Left ventricle myocardium inferior (tissue), 1 donor: ENCODE measurements at regions not wholly inside any gene's neighbourhood (a gene's known extent, or its start where the extent isn't known, plus 50 kb on each side); places are given as distances from the start of the nearest gene placed in this dataset.

Experiments
- DNase-seq: peaks from one replicate; pipeline ENCODE4 v3.0.0-alpha.2; 2020
- H3K27ac ChIP-seq: fragments of 200-600 bp; replicated peaks from 2 replicates; pipeline ENCODE4 v1.8.0; 2021
- H3K27me3 ChIP-seq: fragments of 200-600 bp; 2 replicates; pipeline ENCODE4 v1.8.0; 2021; ENCODE audit warnings: low read depth
- H3K36me3 ChIP-seq: fragments of 200-600 bp; 2 replicates; pipeline ENCODE4 v1.8.0; 2021
- H3K4me1 ChIP-seq: fragments of 200-600 bp; 2 replicates; pipeline ENCODE4 v1.8.0; 2021
- H3K4me3 ChIP-seq: fragments of 200-600 bp; 2 replicates; pipeline ENCODE4 v1.8.0; 2021; ENCODE audit warnings: mild to moderate bottlenecking, moderate library complexity
- H3K9me3 ChIP-seq: fragments of 200-600 bp; replicated peaks from 2 replicates; pipeline ENCODE4 v1.8.0; 2021
- CTCF ChIP-seq: fragments of 200-600 bp; IDR thresholded peaks from 2 replicates; pipeline ENCODE4 v1.8.0; 2021; ENCODE audit warnings: antibody characterized with exemption, mild to moderate bottlenecking, borderline replicate concordance
- intact Hi-C: fragments of 100-400 bp; cut with micrococcal nuclease; formaldehyde crosslinking; loops from one replicate; pipeline ENCODE4 v1.11.0; 2022
- donor health status: DM: no; HTN: yes; CAD: no; lungs with severe emphysema.

- Histone ChIP-seq H3K4me3 (no peak overlapping the region), H3K4me1 (peaks cover 26% of the 10 kb centered on the region), H3K36me3 (no peaks in the 10 kb centered on the region), H3K27ac (no peak overlapping the region), H3K27me3 (no peaks in the 10 kb centered on the region), H3K9me3 (no peaks in the 10 kb centered on the region)
- intact Hi-C loops: no loop called here
- DNase-seq: no peak
- TF ChIP-seq CTCF: no peak
These were observed 149.4 kb downstream of the ZNF248 start for GRCh38 chr10:37707829-37708578.

GRCh38 chr10:37704566-37704965, 152.8 kb downstream of the ZNF248 start:
- no peak for TF ChIP-seq CTCF
- Histone ChIP-seq H3K27me3 (no peaks in the 10 kb centered on the region), H3K4me3 (no peak overlapping the region), H3K27ac (no peak overlapping the region), H3K9me3 (no peaks in the 10 kb centered on the region), H3K4me1 (no peaks in the 10 kb centered on the region), H3K36me3 (no peaks in the 10 kb centered on the region)
- intact Hi-C loops: no loop called here
- DNase-seq: no peak

- no peak for DNase-seq
- intact Hi-C loops: no loop called here
- Histone ChIP-seq H3K27ac (no peak overlapping the region), H3K9me3 (no peaks in the 10 kb centered on the region), H3K4me3 (no peak overlapping the region), H3K27me3 (no peaks in the 10 kb centered on the region), H3K4me1 (no peaks in the 10 kb centered on the region), H3K36me3 (no peaks in the 10 kb centered on the region)
- no peak for TF ChIP-seq CTCF
These were observed 153.5 kb downstream of the ZNF248 start for GRCh38 chr10:37703833-37704382.

- H3K4me1 ChIP-seq: no peaks in the 10 kb centered on the region
- H3K9me3 ChIP-seq: no peaks in the 10 kb centered on the region
- no peaks in the 10 kb centered on the region for H3K36me3 ChIP-seq
- intact Hi-C loops: no loop called here
- H3K27ac ChIP-seq: no peak overlapping the region
- no peak overlapping the region for H3K4me3 ChIP-seq
- no peak for TF ChIP-seq CTCF
- no peaks in the 10 kb centered on the region for H3K27me3 ChIP-seq
- DNase-seq: no peak
These were observed 154.3 kb downstream of the ZNF248 start for GRCh38 chr10:37703114-37703513.

- no peaks in the 10 kb centered on the region for H3K27me3 ChIP-seq
- intact Hi-C loops: no loop called here
- no peak overlapping the region for H3K27ac ChIP-seq
- H3K9me3 ChIP-seq: peaks cover 4% of the 10 kb centered on the region
- no peak for DNase-seq
- no peak overlapping the region for H3K4me3 ChIP-seq
- H3K36me3 ChIP-seq: no peaks in the 10 kb centered on the region
- no peak for TF ChIP-seq CTCF
- H3K4me1 ChIP-seq: no peaks in the 10 kb centered on the region
These were observed 155.5 kb downstream of the ZNF248 start for GRCh38 chr10:37701781-37702493.
